ENCODE measurements at regions not wholly inside any gene's neighbourhood (a gene's known extent, or its start where the extent isn't known, plus 50 kb on each side); places are given as distances from the start of the nearest gene placed in this dataset.
"Not testable (repeated sequence)": the region's sequence is repeated elsewhere in the genome, so short reads cannot be mapped to it uniquely, and the experiment has no call there.

DNA sequence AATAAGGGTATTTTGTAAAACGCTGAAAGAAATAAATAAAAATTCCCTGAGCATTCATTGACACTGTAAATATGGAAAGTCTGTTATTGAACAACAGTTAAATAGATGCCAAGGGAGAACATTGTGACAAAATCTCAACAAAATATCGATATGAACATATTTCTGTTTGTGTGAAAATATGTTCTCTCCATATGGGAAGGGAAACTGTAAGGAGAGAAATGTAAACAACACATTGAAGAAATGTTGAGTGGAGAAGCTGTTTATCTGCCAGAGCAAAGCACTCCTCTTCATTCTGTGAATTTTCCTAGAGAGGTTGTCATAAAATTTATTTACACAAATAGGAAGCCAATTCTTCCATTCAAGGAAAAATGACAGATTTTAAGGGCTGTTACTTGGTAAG lies 57.1 kb upstream of the EOMES start:
- no peak for DNase-seq

DNA sequence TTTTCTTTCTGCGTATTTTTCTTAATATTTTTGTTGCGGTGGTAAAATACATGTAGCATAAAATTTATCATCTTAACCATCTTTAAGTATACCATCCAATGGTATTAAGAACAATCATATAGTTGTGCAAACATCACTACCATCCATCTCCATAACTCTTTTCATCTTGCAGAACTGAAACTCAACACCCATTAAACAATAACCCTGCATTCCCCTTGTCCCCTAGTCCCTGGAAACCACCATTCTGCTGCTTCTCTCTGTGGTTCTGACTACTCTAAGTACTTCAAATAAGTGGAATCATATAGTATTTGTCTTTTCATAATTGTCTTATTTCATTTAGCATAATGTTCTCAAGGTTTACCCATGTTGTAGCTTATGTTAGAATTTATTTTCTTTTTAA lies 67.3 kb upstream of the EOMES start:
- DNase-seq: no peak

DNA sequence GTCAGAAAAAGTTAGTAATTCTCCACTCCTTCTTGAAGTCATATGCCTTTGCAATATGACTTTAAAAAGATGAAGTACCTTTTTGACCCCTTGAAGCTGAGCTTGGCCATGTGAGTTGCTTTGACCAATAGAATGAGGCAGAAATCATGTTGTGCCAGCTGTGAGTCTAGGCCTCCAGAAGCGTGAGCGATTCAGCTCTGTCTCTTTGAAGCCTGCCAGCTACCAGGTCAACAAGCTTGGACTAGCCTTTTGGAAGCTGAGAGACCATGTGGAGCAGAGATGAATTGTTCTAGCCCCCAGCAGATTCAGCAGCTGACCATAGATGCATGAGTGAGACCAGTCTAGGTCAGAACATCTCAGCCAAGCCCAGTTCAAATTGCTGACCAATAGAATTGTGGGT lies 69.8 kb upstream of the EOMES start:
- no peak for DNase-seq

DNA sequence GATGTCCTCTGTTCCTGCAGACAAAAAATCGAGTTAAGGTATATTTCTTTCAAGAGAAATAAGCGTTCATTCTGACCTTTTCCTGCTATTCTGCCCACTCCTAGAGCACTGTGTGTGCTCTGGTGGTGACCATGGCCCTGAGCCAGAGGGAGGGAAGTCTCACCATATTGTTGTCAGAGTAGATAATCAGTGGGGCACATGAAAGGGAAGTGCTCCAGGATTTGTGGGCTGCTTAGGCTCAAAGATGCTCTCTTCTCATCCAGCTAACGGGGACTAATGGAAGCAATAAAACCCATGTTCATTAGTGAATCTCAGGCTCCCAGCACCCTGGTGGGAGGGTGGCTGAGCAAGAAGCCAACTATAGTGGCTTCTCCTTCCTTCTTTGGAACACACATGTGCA lies 70.7 kb upstream of the EOMES start:
- DNase-seq: no peak

DNA sequence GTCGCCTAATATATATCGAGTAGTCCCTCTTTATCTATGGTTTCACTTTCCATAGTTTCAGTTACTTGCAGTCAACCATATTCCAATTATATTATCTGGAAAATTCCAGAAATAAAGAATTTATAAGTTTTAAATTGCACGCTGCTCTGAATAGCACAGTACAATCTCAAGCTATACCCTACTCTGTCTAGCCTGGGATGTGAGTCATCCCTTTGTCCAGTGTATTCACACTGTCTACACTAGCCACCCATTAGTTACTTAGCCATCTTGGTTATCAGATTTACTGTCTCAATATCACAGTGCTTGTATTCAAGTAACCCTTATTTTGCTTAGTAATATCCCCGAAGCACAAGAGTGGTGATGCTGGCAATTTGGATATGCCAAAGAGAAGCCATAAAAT lies 72.1 kb upstream of the EOMES start:
- no peak for DNase-seq

- no peak for DNase-seq
Measured at GRCh38 chr3:27796365-27796875, 74.3 kb upstream of the EOMES start.

DNA sequence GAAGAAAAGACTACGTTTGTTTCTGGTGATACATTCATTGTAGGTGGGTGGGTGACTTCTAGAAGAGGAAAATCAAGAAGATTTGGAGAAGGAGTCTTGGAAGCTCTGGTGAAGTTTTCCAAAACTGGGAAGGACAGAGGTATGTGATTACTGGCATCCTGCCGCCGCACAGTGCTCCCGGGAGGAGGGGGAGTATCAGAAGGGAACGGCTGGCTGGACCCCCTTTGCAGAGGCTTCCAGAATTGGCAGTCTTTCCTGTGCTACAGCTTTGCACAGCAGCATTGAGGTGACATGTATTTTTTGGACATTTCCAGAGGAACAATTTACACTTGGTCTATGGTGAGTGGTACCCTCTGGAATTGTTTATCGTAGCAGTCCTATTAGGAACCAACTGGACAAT lies 75.7 kb upstream of the EOMES start:
- DNase-seq: no peak

- no peak for DNase-seq
Measured at GRCh38 chr3:27800261-27800660, 78.1 kb upstream of the EOMES start.

GRCh38 chr3:27802425-27802824 lies 80.3 kb upstream of the EOMES start:
- DNase-seq: no peak

- DNase-seq: no peak
Measured at GRCh38 chr3:27802849-27803248, 80.7 kb upstream of the EOMES start.

- no peak for DNase-seq
Measured at GRCh38 chr3:27805282-27805681, 83.2 kb upstream of the EOMES start.

DNA sequence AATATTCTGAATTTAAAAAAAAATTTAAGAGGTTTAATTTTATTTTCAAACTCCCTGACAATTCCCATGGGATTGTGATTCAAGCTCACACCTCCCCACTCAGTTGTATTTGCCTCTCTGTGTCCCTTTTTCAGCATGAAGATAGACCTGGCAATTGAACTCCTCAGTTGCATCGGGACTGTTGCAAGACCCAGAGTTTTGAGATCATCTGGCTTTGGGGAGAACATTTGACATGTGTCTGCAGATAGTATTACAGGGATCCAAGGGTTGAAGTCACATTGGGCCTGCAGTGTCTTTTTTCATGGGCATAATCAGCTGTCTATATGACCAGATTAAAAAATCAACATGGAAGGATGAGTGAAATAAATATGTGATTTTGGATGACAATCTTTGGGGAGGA lies 91.1 kb upstream of the EOMES start:
- no peak for DNase-seq

DNA sequence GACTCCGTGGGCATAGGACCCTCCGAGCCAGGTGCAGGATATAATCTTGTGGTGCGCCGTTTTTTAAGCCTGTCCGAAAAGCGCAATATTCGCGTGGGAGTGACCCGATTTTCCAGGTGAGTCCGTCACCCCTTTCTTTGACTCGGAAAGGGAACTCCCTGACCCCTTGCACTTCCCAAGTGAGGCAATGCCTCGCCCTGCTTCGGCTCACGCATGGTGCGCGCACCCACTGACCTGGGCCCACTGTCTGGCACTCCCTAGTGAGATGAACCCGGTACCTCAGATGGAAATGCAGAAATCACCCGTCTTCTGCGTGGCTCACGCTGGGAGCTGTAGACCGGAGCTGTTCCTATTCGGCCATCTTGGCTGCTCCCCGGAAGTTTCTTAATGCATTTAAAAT lies 99.5 kb upstream of the EOMES start:
- DNase-seq: not testable (repeated sequence)

DNA sequence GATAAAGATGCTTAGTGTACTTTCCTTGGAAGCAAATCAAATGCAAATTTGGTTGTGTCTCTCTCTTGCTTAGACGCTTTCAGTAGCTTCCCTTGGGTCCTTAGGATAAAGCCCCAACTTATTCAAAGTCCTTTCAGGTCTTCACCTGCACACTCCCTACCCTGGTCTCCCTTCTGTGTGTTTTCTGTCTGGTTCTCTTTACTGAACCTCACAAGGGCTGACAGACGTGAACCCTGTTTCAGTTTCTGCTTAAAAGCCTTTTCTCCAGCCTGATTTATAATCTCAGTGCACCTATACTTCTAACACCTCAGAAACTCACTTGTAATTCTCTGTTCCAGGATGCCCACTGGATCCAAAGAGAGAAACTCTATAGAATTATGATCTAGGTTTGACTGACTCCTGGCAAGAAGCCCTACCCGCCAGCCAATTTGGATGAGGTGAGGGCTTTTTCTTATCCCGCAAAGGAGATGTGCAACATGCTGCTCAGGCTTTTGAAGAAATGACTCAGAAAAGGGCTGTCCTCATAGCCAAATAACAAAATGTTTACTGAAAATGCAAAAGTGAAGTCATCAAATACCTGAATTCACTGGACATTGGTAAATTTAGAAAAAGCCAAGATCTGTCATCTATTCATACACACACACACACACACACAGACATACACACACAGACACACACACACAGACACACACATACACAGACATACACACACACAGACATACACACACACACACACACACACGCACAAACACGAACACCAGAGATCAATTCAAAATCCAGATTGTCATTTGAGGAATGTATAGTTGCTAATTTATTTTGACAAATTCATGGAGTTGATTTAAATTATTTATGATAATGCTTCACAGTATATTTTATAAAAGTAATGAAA lies 102.4 kb upstream of the EOMES start:
- no peak for DNase-seq

DNA sequence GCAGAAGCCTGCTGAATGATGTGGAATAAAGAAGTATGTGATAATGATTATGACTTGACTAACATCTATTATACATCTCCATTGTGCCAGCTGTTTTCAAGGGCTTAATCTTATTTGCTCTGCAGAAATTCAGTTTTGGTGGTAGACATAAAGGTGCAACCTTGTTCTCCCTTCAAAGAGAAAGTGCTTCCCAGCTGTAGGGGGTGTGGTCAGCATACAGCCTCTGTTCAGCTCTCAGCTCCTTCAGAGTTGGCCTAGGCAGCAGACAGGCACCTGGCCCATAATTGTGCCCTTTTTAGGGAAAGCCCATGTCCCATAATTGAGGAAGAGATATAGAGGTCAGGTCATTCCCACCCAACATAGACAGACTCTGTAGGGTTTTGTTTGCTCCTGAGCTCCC lies 104.3 kb upstream of the EOMES start:
- DNase-seq: no peak

- no peak for DNase-seq
Measured at GRCh38 chr3:27827041-27827440, 104.9 kb upstream of the EOMES start.

DNA sequence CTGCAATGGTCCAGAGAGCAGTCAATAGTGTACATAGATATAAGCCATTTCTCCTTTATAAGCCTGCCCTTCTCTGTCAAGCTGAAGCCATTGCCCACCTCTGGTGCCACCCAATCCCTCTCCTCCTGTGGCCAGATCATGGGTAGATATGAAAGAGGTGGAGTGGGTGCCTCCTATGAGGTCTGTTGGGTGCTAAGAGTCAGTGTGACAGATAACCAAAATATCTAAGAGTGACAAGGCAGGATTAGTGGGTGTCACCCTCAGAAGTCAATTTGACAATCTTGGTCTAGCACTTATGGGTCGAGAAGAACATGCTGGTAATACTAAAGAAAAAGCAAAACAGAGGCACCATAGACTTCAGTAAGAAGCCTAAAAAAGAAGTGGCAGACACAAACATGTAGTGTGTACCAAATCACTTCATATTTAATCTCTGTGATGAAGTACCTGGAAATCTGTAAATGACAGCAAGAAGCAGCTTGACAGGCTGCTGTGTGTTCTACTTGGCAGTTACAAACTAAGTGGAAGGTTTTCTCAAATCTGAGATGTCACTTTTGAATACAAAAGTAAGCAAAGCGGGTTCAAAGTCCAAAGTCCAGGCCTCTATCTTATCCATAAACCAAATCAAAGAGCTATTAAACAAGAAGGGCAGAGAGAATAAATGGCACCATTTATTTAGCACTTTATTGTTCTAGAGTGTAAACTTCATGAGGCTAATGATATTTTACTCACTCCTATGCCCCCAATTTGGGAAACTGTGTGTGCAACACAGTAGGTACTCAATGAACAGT lies 118.9 kb upstream of the EOMES start:
- no peak for DNase-seq

GRCh38 chr3:27844052-27844675 lies 122.0 kb upstream of the EOMES start:
- DNase-seq: no peak

GRCh38 chr3:27847697-27848096 lies 125.6 kb upstream of the EOMES start:
- DNase-seq: no peak

- DNase-seq: no peak
Measured at GRCh38 chr3:27848826-27849225, 126.7 kb upstream of the EOMES start.

DNA sequence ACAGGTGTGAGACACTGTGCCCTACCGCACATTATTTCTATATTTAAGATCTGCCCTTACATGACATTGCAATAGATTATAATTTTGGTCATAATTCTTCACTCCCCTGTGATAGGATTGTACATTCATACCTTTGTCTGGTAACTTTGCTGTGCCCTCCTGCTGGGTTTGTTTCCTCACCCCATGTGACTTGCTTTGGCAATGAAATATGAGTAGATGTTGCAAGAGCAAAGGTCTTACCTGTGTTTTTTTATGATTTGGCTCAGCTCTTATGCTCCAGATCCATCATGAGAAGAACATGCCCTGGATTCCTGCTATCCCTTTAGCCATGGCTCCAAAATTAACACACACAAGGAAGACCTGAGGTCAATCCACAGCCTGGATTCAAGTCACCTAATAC lies 137.7 kb upstream of the EOMES start:
- DNase-seq: no peak

GRCh38 chr3:27861046-27862036 lies 139.2 kb upstream of the EOMES start:
- no peak for DNase-seq

Measured in inflammatory macrophage (primary cell).